H9 (cell line): ENCODE measurements at regions not wholly inside any gene's neighbourhood (a gene's known extent, or its start where the extent isn't known, plus 50 kb on each side); places are given as distances from the start of the nearest gene placed in this dataset.

ENCODE experiments used
- DNase-seq: peaks from one replicate; pipeline ENCODE4 v3.0.0-alpha.2; 2017
- H2AFZ ChIP-seq: one replicate; pipeline ENCODE4 v1.6.1; 2013; ENCODE audit warnings: mild to moderate bottlenecking, low read length, control low read depth, moderate library complexity
- H2AK5ac ChIP-seq: 2 replicates; pipeline ENCODE4 v1.6.1; 2013; ENCODE audit warnings: low read length, control low read depth, mixed read lengths; ENCODE audit not compliant: insufficient read length
- H2BK120ac ChIP-seq: one replicate; pipeline ENCODE4 v1.6.1; 2013; ENCODE audit warnings: low read depth, mild to moderate bottlenecking, low read length, control low read depth, inconsistent platforms; ENCODE audit not compliant: poor library complexity, severe bottlenecking
- H2BK12ac ChIP-seq: 2 replicates; pipeline ENCODE4 v1.6.1; 2013; ENCODE audit warnings: low read length, control low read depth, mixed read lengths, low read depth; ENCODE audit not compliant: insufficient read length
- H2BK15ac ChIP-seq: 2 replicates; pipeline ENCODE4 v1.6.1; 2013; ENCODE audit warnings: low read depth, low read length, control low read depth
- H2BK20ac ChIP-seq: one replicate; pipeline ENCODE4 v1.6.1; 2013; ENCODE audit warnings: low read depth, mild to moderate bottlenecking, low read length, control low read depth, inconsistent platforms; ENCODE audit not compliant: poor library complexity, severe bottlenecking
- H2BK5ac ChIP-seq: 2 replicates; pipeline ENCODE4 v1.6.1; 2013; ENCODE audit warnings: low read length, control low read depth, mixed read lengths; ENCODE audit not compliant: insufficient read length
- H3K14ac ChIP-seq: 2 replicates; pipeline ENCODE4 v1.6.1; 2013; ENCODE audit warnings: low read length, control low read depth; ENCODE audit not compliant: insufficient read depth
- H3K18ac ChIP-seq: 2 replicates; pipeline ENCODE4 v1.6.1; 2013; ENCODE audit warnings: low read depth, mild to moderate bottlenecking, mixed read lengths, low read length, control low read depth; ENCODE audit not compliant: insufficient read length
- H3K23ac ChIP-seq: 2 replicates; pipeline ENCODE4 v1.6.1; 2013; ENCODE audit warnings: low read length, control low read depth, mixed read lengths, low read depth; ENCODE audit not compliant: insufficient read length
- H3K23me2 ChIP-seq: 2 replicates; pipeline ENCODE4 v1.6.1; 2013; ENCODE audit warnings: low read depth, mild to moderate bottlenecking, mixed read lengths, low read length, control low read depth; ENCODE audit not compliant: insufficient read length, poor library complexity, severe bottlenecking
- H3K27ac ChIP-seq: 2 replicates; pipeline ENCODE4 v1.5.1; 2013; ENCODE audit warnings: low read length, control low read depth, mixed read lengths, low read depth; ENCODE audit not compliant: insufficient read length
- H3K27me3 ChIP-seq: 2 replicates; pipeline ENCODE4 v1.6.1; 2013; ENCODE audit warnings: low read length, control low read depth, inconsistent platforms; ENCODE audit not compliant: insufficient read depth
- H3K4ac ChIP-seq: 2 replicates; pipeline ENCODE4 v1.6.1; 2013; ENCODE audit warnings: low read depth, mild to moderate bottlenecking, control low read depth, inconsistent platforms, low read length, moderate library complexity
- H3K4me1 ChIP-seq: 2 replicates; pipeline ENCODE4 v1.6.1; 2013; ENCODE audit warnings: low read length, control low read depth, inconsistent platforms; ENCODE audit not compliant: insufficient read depth
- H3K4me2 ChIP-seq: 2 replicates; pipeline ENCODE4 v1.6.1; 2013; ENCODE audit warnings: low read length, control low read depth, mixed read lengths; ENCODE audit not compliant: insufficient read length, insufficient read depth
- H3K56ac ChIP-seq: 2 replicates; pipeline ENCODE4 v1.6.1; 2013; ENCODE audit warnings: low read depth, mild to moderate bottlenecking, mixed read lengths, low read length, control low read depth; ENCODE audit not compliant: insufficient read length
- H3K79me1 ChIP-seq: 2 replicates; pipeline ENCODE4 v1.6.1; 2013; ENCODE audit warnings: low read depth, mild to moderate bottlenecking, moderate library complexity, low read length, control low read depth, inconsistent platforms; ENCODE audit not compliant: insufficient read depth, poor library complexity, severe bottlenecking
- H3K79me2 ChIP-seq: 2 replicates; pipeline ENCODE4 v1.6.1; 2013; ENCODE audit warnings: low read length, control low read depth, inconsistent platforms; ENCODE audit not compliant: insufficient read depth
- H3K9ac ChIP-seq: 2 replicates; pipeline ENCODE4 v1.6.1; 2013; ENCODE audit warnings: low read length, control low read depth, mixed read lengths; ENCODE audit not compliant: insufficient read length; ENCODE audit errors: extremely low read depth
- H3K9me3 ChIP-seq: one replicate; pipeline ENCODE4 v1.6.1; 2013; ENCODE audit warnings: low read depth, low read length, inconsistent platforms; ENCODE audit not compliant: control insufficient read depth
- H3T11ph ChIP-seq: one replicate; pipeline ENCODE4 v1.6.1; 2013; ENCODE audit warnings: mild to moderate bottlenecking, low read length, control low read depth, inconsistent platforms
- H4K20me1 ChIP-seq: one replicate; pipeline ENCODE4 v1.6.1; 2013; ENCODE audit not compliant: control insufficient read depth, insufficient read length, insufficient read depth
- H4K5ac ChIP-seq: 2 replicates; pipeline ENCODE4 v1.6.1; 2013; ENCODE audit warnings: low read depth, mild to moderate bottlenecking, mixed read lengths, low read length, control low read depth; ENCODE audit not compliant: insufficient read length
- H4K8ac ChIP-seq: replicated peaks from 2 replicates; pipeline ENCODE4 v1.6.1; 2013; ENCODE audit warnings: low read length, control low read depth, mixed read lengths, low read depth; ENCODE audit not compliant: insufficient read length
- H4K91ac ChIP-seq: 2 replicates; pipeline ENCODE4 v1.6.1; 2013; ENCODE audit warnings: low read depth, mild to moderate bottlenecking, moderate library complexity, mixed read lengths, low read length, control low read depth; ENCODE audit not compliant: insufficient read length
- H3K27ac Mint-ChIP-seq, 3 experiments: 2 replicates in 2 of 3; 3 replicates in 1 of 3; pipeline ENCODE4 v1.8.0; 2020 to 2021; ENCODE audit warnings: mixed read lengths in 3 of 3, mild to moderate bottlenecking in 1 of 3, moderate library complexity in 1 of 3
- H3K27me3 Mint-ChIP-seq: 2 replicates; pipeline ENCODE4 v1.8.0; 2021; ENCODE audit warnings: low read depth, mild to moderate bottlenecking, moderate library complexity, mixed read lengths
- H3K36me3 Mint-ChIP-seq, 3 experiments: 2 replicates in 2 of 3; 3 replicates in 1 of 3; pipeline ENCODE4 v1.8.0; 2020 to 2021; ENCODE audit warnings: low read depth in 3 of 3, mixed read lengths in 3 of 3; ENCODE audit not compliant: insufficient read depth in 1 of 3
- H3K4me1 Mint-ChIP-seq, 2 experiments: 2 replicates each; pipeline ENCODE4 v1.8.0; 2020; ENCODE audit warnings: mixed read lengths in 2 of 2
- H3K4me3 Mint-ChIP-seq, 2 experiments: 2 replicates in 1 of 2; 3 replicates in 1 of 2; pipeline ENCODE4 v1.8.0; 2020 to 2021; ENCODE audit warnings: mild to moderate bottlenecking in 2 of 2, mixed read lengths in 2 of 2, moderate library complexity in 1 of 2
- H3K9me3 Mint-ChIP-seq, 2 experiments: 2 replicates in 1 of 2; 3 replicates in 1 of 2; pipeline ENCODE4 v1.8.0; 2020; ENCODE audit warnings: mild to moderate bottlenecking in 2 of 2, mixed read lengths in 2 of 2, moderate library complexity in 1 of 2
- WGBS: extraction: QIAGEN DNeasy Blood & Tissue Kit; methylation state at CpG from one replicate; pipeline ENCODE4 v1.1.7; 2013; ENCODE audit warnings: missing lambda C conversion rate, low lambda C conversion rate, mixed read lengths; ENCODE audit not compliant: insufficient read length; ENCODE audit errors: extremely low coverage; 5-methylcytosine and 5-hydroxymethylcytosine counted together
- TF ChIP-seq, protein P1 (sequence below): fragments of 200-600 bp; sonication (generic); conservative IDR thresholded peaks from 3 replicates; pipeline ENCODE4 v1.8.0; 2021; ENCODE audit warnings: antibody characterized with exemption, mild to moderate bottlenecking

DNA sequence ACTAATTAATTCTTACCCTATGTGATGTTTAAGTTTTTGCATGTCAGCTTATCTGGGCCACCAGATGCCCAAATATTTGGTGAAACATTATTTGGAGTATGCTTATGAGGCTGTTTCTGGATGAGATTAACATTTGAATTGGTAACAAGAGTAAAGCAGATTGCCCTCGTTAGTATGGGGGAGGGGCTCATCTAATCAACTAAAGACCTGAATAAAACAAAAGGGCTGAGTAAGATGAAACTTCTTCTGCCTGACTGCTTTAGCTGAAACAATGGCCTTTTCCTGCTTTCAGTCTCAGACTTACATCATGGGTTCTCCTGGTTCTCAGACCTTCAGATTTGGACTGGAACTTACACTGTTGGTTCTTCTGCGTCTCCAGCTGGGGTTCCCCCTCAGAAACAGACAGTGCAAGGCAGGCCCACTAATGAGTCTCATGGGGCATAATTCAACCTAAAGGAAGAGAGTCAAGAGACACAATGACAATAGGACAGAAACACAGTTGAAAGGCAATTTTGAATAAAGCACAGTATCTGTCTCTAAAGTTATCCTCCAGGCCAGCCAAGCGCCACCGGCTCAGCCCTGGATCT, 288.4 kb downstream of the CAAP1 start:
- TF ChIP-seq, protein P1, sequence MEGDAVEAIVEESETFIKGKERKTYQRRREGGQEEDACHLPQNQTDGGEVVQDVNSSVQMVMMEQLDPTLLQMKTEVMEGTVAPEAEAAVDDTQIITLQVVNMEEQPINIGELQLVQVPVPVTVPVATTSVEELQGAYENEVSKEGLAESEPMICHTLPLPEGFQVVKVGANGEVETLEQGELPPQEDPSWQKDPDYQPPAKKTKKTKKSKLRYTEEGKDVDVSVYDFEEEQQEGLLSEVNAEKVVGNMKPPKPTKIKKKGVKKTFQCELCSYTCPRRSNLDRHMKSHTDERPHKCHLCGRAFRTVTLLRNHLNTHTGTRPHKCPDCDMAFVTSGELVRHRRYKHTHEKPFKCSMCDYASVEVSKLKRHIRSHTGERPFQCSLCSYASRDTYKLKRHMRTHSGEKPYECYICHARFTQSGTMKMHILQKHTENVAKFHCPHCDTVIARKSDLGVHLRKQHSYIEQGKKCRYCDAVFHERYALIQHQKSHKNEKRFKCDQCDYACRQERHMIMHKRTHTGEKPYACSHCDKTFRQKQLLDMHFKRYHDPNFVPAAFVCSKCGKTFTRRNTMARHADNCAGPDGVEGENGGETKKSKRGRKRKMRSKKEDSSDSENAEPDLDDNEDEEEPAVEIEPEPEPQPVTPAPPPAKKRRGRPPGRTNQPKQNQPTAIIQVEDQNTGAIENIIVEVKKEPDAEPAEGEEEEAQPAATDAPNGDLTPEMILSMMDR = no peak
- no peak overlapping the region for H2BK15ac ChIP-seq
- H3K56ac ChIP-seq = no peak overlapping the region
- H3K18ac ChIP-seq = no peak overlapping the region
- H4K8ac ChIP-seq = no peak overlapping the region
- H3K9ac ChIP-seq = no peak overlapping the region
- no peaks in the 10 kb centered on the region for H4K20me1 ChIP-seq
- no peaks in the 10 kb centered on the region for H3K79me1 ChIP-seq
- H2AFZ ChIP-seq = no peak overlapping the region
- peak overlapping the region; percentile 74 to 87 (median 86) for H3K27ac Mint-ChIP-seq
- no peaks in the 10 kb centered on the region for H3K23me2 ChIP-seq
- no peak overlapping the region for H3K4ac ChIP-seq
- H4K91ac ChIP-seq = no peak overlapping the region
- no CpG with 5 or more reads among the region's 4 CpGs for WGBS
- H4K5ac ChIP-seq = no peak overlapping the region
- no peak overlapping the region for H2BK12ac ChIP-seq
- DNase-seq = no peak
- H3K14ac ChIP-seq = no peak overlapping the region
- no peak overlapping the region for H2AK5ac ChIP-seq
- H3K9me3 Mint-ChIP-seq = peaks cover 2 to 5% of the 10 kb centered on the region in 2 experiments; a peak in 3 of 5 replicates
- H2BK20ac ChIP-seq = no peak overlapping the region
- H2BK120ac ChIP-seq = no peak overlapping the region
- H3K4me1 Mint-ChIP-seq = peaks cover 24 to 27% of the 10 kb centered on the region in 2 experiments
- H3K27me3 ChIP-seq = no peaks in the 10 kb centered on the region
- H3K36me3 Mint-ChIP-seq = peaks cover 0 to 2% (median 0%) of the 10 kb centered on the region in 3 experiments; a peak in 2 of 7 replicates
- no peak overlapping the region for H2BK5ac ChIP-seq
- no peak overlapping the region for H3T11ph ChIP-seq
- H3K4me3 Mint-ChIP-seq = no peak overlapping the region
- no peaks in the 10 kb centered on the region; the same call in 1 of the 2 replicates for H3K27me3 Mint-ChIP-seq
- H3K4me2 ChIP-seq = peak overlapping the region; percentile 24
- H3K27ac ChIP-seq = no peak overlapping the region
- no peaks in the 10 kb centered on the region for H3K79me2 ChIP-seq
- H3K9me3 ChIP-seq = no peaks in the 10 kb centered on the region
- peaks cover 8% of the 10 kb centered on the region; the same call in 1 of the 2 replicates for H3K4me1 ChIP-seq
- no peak overlapping the region for H3K23ac ChIP-seq
